BJ (cell line): ENCODE measurements at regions not wholly inside any gene's neighbourhood (a gene's known extent, or its start where the extent isn't known, plus 50 kb on each side); places are given as distances from the start of the nearest gene placed in this dataset.

Experiments
- CTCF ChIA-PET: fragments of 350-600 bp; formaldehyde crosslinking; extraction: SDS; loops from one replicate; lab custom pipeline; 2021; ENCODE audit warnings: antibody characterized with exemption, inconsistent platforms; lab: Yijun Ruan, JAX
- POLR2A ChIA-PET: fragments of 300-600 bp; sonication (Branson Sonifier 250); formaldehyde crosslinking; extraction: SDS; loops from one replicate; lab custom pipeline; 2021; ENCODE audit warnings: antibody characterized with exemption; lab: Charles Lee
- DNase-seq: peaks from one replicate; pipeline ENCODE4 v3.0.0-alpha.2; 2011; ENCODE audit warnings: low read depth
- H3K27me3 ChIP-seq: 2 replicates; pipeline ENCODE4 v1.6.0; 2011; ENCODE audit warnings: low read length; ENCODE audit not compliant: control insufficient read depth, insufficient read depth
- H3K36me3 ChIP-seq: 2 replicates; pipeline ENCODE4 v1.5.1; 2011; ENCODE audit warnings: low read length; ENCODE audit not compliant: control insufficient read depth, insufficient read depth
- H3K4me3 ChIP-seq: 2 replicates; pipeline ENCODE4 v1.5.1; 2011; ENCODE audit warnings: low read depth, mild to moderate bottlenecking, control low read depth, low read length
- CTCF ChIP-seq: IDR thresholded peaks from 2 replicates; pipeline ENCODE4 v1.5.1; 2011; ENCODE audit warnings: low read depth, mild to moderate bottlenecking, control low read depth, inconsistent platforms, low read length, moderate library complexity; ENCODE audit not compliant: insufficient read depth

GRCh38 chr18:67217551-67218166 is 298.9 kb downstream of the DSEL start:
- CTCF ChIA-PET, result interaction anchor here (0.6 to 2.3 kb wide), 7 partner anchors 208 to 1449 kb away, joined by 3 to 15 read pairs (median 4); no protein-coding TSS in a partner anchor
- H3K4me3 ChIP-seq, result no peak overlapping the region

GRCh38 chr18:67216846-67217245 is 299.7 kb downstream of the DSEL start:
- H3K36me3 ChIP-seq, result no peaks in the 10 kb centered on the region
- no peak for TF ChIP-seq CTCF
- CTCF ChIA-PET, result interaction anchor here (0.7 to 2.3 kb wide), 4 partner anchors 297 to 1450 kb away, joined by 4 to 15 read pairs (median 8); no protein-coding TSS in a partner anchor
- POLR2A ChIA-PET, result no interaction called here
- DNase-seq, result no peak
- H3K27me3 ChIP-seq, result no peaks in the 10 kb centered on the region
- no peak overlapping the region for H3K4me3 ChIP-seq

More at GRCh38 chr18:67217551-67218166, 298.9 kb downstream of the DSEL start:
- Histone ChIP-seq H3K36me3 (no peaks in the 10 kb centered on the region), H3K27me3 (no peaks in the 10 kb centered on the region)
- peak; percentile 64 for TF ChIP-seq CTCF
- POLR2A ChIA-PET, result no interaction called here
- DNase-seq, result peak; percentile 10

GRCh38 chr18:67215686-67216085 is 300.8 kb downstream of the DSEL start:
- Histone ChIP-seq H3K36me3 (no peaks in the 10 kb centered on the region), H3K4me3 (no peak overlapping the region), H3K27me3 (no peaks in the 10 kb centered on the region)
- TF ChIP-seq CTCF, result no peak
- ChIA-PET CTCF (interaction anchor here (0.8 to 2.0 kb wide), 4 partner anchors 625 to 1489 kb away, joined by 3 to 4 read pairs (median 3); no protein-coding TSS in a partner anchor), POLR2A (no interaction called here)
- no peak for DNase-seq

- DNase-seq, result peak; percentile 11
Measured at GRCh38 chr18:67211646-67212045, 304.9 kb downstream of the DSEL start.

More at GRCh38 chr18:67211646-67212045, 304.9 kb downstream of the DSEL start:
- ChIA-PET POLR2A (no interaction called here), CTCF (no interaction called here)
- no peaks in the 10 kb centered on the region for H3K27me3 ChIP-seq
- no peaks in the 10 kb centered on the region for H3K36me3 ChIP-seq
- no peak overlapping the region for H3K4me3 ChIP-seq
- no peak for TF ChIP-seq CTCF
